Astrocyte of the cerebellum (primary cell): ENCODE measurements at regions not wholly inside any gene's neighbourhood (a gene's known extent, or its start where the extent isn't known, plus 50 kb on each side); places are given as distances from the start of the nearest gene placed in this dataset.

Experiments used
- DNase-seq: peaks from one replicate; pipeline ENCODE4 v3.0.0-alpha.2; 2011; ENCODE audit warnings: low read depth
- H3K4me3 ChIP-seq: 2 replicates; pipeline ENCODE4 v1.5.1; 2011; ENCODE audit warnings: mild to moderate bottlenecking, low read depth, low read length, moderate library complexity
- in situ Hi-C: cut with HindIII; loops from 2 replicates; pipeline ENCODE4 v1.10.0; 2017; ENCODE audit warnings: low sequenced_read_pairs
- TF ChIP-seq, protein P1 (sequence below): IDR thresholded peaks from 2 replicates; pipeline ENCODE4 v1.5.1; 2012; ENCODE audit warnings: low read length, low read depth, moderate library complexity, mild to moderate bottlenecking; ENCODE audit errors: missing control alignments

DNA sequence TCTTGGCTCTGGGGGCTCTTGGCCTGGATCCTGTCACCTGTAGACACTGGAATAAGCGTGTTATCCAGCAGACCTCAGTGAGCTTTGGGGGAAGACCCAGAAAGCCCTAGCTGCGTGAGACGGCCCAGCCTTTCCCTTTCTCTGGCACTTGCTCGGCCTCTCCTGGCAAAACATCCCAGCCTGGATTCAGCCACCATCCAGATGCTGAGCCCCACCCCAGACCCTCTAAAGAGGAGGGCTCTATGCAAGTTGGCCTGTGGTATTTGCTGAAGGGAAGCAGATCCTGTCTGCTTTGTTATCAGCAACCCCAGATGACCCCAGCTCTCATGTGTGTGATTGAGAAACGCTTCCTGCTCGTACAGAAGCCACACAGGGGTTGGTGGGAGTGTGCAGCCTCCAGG is 267.2 kb downstream of the FAM43A start:
- H3K4me3 ChIP-seq: no peak overlapping the region
- in situ Hi-C loops: no loop called here
- DNase-seq: no peak
- TF ChIP-seq, protein P1, sequence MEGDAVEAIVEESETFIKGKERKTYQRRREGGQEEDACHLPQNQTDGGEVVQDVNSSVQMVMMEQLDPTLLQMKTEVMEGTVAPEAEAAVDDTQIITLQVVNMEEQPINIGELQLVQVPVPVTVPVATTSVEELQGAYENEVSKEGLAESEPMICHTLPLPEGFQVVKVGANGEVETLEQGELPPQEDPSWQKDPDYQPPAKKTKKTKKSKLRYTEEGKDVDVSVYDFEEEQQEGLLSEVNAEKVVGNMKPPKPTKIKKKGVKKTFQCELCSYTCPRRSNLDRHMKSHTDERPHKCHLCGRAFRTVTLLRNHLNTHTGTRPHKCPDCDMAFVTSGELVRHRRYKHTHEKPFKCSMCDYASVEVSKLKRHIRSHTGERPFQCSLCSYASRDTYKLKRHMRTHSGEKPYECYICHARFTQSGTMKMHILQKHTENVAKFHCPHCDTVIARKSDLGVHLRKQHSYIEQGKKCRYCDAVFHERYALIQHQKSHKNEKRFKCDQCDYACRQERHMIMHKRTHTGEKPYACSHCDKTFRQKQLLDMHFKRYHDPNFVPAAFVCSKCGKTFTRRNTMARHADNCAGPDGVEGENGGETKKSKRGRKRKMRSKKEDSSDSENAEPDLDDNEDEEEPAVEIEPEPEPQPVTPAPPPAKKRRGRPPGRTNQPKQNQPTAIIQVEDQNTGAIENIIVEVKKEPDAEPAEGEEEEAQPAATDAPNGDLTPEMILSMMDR: no peak

DNA sequence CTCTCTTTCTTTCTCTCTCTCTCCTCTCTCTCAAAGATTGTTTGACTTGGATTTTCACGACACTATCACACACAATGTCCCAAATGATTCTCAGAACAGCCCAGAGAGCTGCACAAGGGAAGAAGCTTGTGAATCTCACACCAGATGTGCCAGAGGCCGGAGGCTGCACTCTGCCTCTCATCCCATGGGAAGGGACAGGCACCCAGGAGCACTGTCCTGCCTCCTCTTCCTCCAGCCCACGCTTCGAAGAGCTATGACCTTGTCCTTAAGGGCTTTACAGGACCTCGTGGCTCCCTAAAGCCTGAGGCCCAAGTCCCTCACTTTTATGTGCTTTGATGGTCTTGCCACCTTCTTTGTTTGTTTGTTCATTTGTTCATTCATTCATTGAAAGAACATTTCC is 267.6 kb downstream of the FAM43A start:
- in situ Hi-C loops: no loop called here
- TF ChIP-seq, protein P1: no peak
- DNase-seq: no peak

DNA sequence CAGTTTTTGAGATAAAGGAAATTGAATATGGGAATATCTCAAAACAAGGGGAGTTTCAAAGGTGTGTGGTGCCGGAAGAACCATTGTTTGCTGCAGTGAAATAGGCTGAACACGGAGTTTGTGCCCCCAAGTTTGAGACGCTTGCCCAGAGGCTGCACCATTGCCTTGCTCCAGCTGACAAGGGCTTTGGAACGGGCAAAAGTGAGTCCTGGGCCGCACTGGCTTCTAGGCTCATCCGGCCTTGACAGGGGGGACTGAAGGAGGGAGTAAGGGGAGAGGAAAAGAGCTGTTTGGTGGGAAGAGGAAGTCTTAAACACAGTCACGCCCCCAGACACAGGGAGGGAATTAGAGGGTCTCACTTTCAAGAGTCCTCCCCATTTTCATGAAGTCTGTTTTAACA is 269.9 kb downstream of the FAM43A start:
- no peak for DNase-seq
- TF ChIP-seq, protein P1: no peak
- in situ Hi-C loops: no loop called here

More for the DNA sequence above, 267.6 kb downstream of the FAM43A start:
- H3K4me3 ChIP-seq: no peak overlapping the region

DNA sequence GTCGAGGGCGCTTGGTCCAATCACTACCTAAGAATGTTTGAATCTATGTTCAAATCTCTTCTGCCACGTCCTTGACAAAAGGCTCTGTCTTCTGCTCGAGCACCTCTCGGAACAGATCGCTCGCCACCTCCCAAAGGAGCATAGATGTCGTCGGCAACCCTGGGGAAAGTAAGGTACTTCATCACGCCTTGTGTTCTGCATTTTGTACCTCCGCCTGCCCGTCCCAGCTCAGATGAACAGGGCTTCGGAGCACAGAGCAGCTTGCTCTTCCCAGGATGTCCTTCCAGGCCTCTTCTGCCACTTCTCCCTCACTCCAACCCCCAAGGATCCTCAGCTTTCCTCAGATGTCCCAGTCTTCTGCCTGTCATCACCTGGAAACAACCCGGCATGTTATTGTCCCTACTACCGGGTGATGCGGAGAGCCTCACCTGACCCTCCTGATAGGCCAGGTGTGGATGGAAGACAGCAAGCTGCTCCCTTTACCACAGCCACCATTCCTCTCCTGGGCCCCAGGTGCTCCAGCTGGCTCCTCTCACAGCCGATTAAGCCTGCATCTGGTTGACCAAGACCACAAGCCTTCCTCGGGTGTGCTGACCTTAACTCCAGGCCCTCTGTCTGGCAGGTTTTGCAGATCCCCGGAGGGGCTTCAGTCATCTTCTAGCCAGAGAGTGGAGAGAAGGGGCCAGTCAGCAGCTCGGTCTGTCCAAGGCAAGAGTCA is 270.5 kb downstream of the FAM43A start:
- DNase-seq: no peak
- TF ChIP-seq, protein P1: no peak
- in situ Hi-C loops: no loop called here
- H3K4me3 ChIP-seq: no peak overlapping the region

More for the DNA sequence above, 269.9 kb downstream of the FAM43A start:
- H3K4me3 ChIP-seq: no peak overlapping the region

GRCh38 chr3:194956697-194957396 is 271.2 kb downstream of the FAM43A start:
- TF ChIP-seq, protein P1: no peak
- no peak overlapping the region for H3K4me3 ChIP-seq
- in situ Hi-C loops: no loop called here
- no peak for DNase-seq

GRCh38 chr3:194957743-194958240 is 272.1 kb downstream of the FAM43A start:
- in situ Hi-C loops: no loop called here
- DNase-seq: no peak
- no peak overlapping the region for H3K4me3 ChIP-seq
- TF ChIP-seq, protein P1: no peak
